SKM-1 treated with dmso at 0.1 percent for 144 hours (cell line): ENCODE measurements at regions not wholly inside any gene's neighbourhood (a gene's known extent, or its start where the extent isn't known, plus 50 kb on each side); places are given as distances from the start of the nearest gene placed in this dataset.

Experiments used
- DNase-seq: peaks from one replicate; lab custom pipeline; 2025; ENCODE audit not compliant: unreplicated experiment; lab: John Stamatoyannopoulos, UW

DNA sequence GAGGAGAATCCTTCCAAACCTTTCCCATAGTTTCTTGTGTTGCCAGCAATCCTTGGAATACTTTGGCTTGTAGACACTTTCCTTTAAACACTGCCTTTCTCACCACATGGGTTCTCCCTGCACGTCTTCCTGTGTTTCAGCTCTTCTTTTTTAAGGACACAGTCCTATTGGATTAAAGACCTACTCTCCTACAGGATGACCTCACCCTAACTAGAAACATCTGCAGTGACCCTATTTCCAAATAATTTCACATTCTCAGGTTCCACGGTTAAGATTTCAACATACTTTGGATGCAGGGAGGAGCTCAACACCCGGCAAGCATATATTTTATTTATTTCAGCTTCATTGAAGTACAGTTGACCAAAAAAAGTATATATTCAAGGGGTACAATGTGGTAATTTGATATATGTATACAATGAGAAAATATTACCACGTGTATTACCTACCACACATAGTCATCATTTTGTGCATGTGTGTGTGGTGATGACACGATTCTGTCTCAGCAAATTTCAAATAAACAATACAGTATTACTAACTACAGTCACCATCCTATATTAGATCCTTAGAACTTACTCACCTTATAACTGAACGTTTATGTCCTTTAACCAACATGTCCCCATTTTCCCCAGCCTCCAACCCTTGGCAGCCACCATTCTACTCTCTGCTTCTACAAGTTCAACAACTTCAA lies 745.0 kb downstream of the CBLN2 start:
- no peak for DNase-seq

DNA sequence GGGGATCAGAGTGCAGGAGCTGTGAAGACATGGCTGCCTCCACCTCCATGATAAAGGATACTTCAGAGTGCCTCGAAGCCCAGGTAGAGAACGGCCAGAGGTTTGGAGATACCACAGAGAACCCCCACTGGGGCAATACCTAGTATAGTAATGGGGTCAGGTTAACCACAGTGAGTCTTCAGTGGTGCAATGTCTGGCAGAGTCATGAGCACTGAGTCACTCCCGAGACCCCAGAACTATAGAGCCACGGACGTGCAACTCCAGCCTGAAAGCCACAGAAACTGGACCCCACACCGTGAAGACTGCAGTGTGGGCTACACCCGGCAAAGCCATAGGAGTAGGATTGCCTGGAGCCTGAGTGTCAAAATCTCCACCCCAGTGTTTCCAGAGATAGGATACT lies 746.6 kb downstream of the CBLN2 start:
- no peak for DNase-seq

DNA sequence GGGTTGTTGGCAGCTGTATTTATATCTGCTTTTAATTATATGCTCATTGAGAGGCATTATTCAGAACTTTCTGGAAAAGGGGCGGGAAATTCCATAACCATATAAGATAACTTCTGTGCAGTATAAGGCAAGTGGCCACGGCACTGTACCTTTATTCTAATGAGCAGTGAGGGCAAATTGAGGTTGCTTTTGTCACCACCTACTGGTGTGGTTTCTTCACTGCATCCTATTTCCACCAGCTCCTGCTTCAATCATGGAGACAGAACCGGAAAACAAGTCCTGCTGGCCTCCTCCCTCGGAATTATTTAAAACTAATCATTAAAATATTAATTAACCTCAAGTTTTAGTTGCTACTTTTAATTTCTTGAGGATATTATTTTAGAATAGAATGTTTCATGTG lies 759.4 kb downstream of the CBLN2 start:
- peak; percentile 12 for DNase-seq

DNA sequence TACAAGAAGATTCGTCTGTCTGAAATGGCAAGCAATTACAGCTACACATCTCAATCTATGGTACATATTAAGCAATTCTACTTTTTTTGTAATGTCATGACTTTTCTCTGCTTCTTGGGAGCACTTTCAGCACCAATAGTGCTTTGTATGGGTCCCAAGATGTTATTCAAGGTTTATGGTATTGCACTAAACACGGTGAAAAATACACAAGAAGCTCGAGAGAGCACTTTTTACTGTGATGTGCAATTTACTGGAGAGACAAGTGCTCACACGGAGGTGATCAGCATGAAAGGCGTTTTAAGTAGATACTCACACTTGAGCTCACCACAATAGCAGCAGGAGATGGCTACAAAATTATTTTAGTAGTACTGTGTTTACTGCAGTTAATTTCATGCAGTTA lies 783.6 kb downstream of the CBLN2 start:
- DNase-seq = no peak

DNA sequence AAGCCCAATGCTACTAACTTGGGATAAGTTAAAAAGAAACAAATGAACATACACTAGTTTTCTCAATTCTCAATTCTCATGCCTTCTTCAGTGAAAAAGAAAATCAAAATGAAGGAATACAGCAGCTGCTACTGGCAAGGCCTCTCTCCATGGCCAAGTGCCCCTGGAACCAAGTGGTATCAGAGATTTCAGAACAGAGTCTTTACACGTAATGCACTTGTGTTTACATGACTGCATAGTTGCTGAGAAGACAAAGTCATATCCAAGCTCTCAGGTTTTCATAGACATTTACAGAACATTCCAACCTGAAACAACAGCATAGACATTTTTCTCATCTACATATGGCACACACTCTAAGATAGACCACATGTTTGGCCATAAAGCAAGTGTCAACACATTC lies 789.9 kb downstream of the CBLN2 start:
- no peak for DNase-seq

DNA sequence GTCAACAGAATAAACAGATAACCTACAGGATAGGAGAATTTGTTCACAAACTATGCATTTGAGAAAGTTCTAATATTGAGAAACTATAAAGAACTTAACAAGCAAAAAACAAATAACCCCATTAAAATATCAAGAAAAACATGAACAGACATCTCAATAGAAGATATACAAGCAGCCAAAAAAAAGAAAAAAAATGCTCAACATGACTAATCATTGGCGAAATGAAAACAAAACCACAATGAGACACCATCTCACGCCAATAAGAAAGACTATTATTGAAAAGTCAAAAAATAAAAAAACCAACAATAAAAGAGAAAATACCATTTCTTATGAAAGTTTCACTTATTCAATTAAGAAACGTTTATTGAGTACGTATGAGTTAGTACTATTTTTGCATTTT lies 800.5 kb downstream of the CBLN2 start:
- DNase-seq = no peak

DNA sequence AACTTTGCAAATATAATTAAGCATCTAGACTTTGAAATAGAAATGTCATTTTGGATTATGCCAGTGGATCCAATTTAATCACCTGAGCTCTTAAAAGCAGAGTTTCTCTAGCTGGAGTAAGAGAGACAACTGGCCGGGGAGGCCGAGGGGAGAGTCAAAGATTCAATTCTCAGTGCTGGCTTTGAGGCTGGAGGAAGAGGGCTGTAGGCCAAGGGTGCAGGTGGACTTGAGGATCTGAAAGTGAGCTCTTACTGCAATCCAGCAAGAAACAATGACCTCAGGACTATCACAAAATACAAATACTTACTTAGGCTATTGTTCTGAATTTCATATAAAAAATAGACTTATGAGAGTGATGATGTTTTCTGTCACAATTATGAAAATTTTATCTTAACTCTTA lies 814.5 kb downstream of the CBLN2 start:
- no peak for DNase-seq

DNA sequence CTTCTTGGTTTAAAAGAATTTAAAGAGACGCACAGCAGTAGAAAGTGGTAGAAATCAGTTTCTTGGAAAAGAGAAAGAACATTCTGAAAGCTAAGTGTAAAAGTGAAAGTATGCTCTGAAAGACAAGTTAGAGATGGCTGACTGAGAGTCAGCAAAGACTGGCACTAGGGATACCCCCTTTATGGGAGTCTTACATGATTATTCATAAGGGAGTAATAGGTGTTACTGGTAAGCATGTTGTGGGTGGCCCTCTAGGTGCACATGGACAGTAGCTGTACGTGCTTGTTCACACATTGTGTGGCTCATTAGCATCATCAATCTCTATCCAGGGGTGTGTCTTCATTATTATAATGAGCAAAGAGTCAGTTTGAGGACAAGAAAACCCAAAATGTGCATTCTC lies 816.2 kb downstream of the CBLN2 start:
- no peak for DNase-seq

DNA sequence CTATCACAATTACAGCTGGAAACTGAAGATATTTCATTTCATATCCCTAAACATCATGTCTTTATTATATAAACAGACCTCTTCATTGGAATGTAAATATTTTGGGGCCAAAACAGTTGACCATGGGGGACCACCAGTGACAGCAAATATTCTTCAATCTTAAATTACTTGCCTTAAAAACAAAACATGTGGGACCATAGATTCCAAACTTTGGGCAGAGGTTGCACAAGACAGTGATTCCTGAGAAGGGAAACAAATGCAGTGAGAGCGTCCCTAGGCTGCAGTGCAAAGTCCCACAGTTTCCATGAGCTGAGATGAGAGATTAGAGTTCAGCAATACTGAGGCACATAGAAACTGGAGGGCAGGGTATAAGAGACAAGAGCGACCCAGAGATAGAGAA lies 818.9 kb downstream of the CBLN2 start:
- no peak for DNase-seq

DNA sequence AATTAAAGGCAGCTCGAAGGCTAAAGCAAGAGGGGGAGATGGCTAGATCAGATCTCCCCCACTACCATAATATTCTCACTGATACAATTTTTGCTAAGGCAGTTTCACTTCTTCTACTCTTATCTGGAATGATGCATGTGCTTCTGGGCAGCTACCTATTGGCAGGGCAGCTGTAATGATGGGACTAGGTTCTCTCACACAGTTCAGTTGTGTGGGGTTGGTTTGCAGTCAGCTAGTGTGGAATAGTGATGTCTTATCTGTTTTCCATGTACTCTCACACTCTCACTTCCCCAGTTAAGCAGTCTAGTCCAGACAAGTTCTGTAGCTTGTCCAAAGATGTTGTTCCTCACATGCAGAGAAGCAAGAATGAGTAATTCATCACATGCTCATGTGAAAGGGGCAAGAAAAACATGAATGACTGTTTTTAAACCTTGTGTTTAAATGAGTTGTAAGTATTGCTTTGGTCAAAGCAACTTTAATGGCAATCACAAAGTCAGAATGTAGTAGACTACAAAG lies 836.1 kb downstream of the CBLN2 start:
- no peak for DNase-seq

DNA sequence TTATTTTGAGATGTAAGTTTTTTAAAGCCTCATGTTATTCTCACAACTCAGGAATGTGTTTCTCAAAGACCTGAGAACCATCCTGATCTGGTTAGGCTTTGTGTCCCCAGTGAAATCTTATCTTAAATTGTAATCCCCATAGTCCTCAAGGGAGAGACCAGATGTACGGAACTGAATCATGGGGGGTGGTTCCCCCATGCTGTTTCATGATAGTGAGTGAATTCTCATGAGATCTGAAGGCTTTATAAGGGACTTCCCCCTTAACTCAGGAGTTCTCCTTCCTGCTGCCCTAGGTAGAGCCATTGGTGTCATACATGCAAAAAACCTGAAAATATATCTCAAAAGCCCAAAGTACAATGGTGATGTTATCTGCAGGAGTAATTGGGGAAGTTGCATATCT lies 836.7 kb downstream of the CBLN2 start:
- no peak for DNase-seq

DNA sequence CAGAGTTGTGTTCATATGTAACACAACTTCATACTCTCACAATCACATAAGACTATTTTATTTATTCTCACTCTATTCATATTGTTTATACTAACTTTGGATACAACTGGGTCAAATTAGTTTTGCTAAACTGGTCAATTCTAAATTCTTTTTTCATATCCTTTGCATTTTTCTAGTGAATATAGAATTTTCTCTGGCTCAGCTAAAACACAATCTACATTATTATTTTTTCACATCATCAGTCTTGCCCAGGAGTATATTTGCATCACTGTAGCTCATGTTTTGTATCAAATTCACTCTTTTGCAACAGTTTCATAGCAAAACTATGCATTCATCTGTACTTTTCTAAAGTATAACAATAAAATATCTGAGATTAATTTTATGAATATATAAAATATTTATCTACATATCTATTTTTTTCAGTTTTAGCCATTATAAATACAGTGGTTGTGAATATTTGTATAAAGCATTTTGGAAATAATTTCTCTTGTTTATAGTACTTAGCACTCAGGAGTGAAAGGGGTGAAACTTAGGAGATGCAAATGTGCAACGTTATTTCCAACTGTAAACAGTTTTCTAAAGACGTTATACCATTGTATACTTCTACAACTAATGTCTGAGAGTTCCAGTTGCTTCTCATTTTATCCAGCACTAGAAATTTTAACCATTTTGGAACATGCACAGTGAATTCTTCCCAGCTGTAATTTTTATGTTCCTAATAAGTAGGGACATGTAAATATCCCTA lies 854.6 kb downstream of the CBLN2 start:
- DNase-seq = no peak

DNA sequence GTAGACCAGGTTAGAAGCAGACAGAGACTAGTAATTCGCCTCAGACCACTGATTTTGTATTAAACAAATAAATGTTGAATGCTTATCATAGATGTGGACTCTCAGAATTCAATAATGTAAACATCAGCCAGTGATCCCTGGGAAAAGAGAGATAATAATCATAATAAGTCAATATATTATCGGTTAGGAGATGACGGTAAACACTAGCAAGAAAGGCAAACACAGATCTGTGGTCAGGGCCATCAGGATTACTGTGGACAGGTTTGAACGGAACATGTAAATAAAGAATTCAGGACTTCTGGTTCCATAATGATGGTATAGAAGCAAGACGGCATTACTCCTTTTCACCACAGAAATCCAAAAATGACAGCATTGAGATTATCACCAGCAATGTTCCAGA lies 861.6 kb downstream of the CBLN2 start:
- no peak for DNase-seq

DNA sequence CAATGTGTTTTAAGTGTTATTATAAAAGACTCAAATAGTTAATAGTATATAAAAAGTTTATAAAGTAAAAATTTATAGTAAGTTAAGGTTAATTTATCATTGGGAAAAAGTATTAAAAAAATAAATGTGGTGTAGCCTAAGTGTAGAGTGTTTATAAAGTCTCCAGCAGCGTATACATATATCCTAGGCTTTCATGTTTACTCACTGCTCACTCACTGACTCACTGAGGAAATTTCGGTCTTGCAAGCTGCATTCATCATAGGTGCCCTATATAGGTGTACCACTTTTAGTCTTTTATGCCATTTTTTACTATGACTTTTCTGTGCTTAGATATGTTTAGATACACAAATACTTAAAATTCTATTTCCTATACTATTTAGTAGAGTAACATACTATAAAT lies 866.0 kb downstream of the CBLN2 start:
- no peak for DNase-seq

DNA sequence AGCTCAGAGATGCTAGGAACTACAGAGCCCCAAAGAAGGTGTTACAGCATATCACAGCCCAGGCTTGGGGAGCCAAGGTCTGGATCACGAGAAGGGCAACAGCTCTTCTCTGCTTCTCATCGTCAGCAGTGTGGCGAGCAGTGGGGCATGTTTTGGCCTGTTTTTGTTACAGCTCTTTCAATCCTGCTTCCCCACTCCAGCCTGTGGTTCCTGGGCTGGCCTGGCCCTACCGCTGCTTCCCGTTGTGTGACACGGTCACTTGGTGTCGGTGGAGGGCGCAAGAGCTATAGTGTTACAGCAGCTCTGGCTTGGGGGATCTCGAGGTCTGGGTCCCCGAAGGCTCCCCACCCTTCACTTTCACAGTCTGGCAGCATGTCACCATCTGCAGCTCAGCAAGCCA lies 870.2 kb downstream of the CBLN2 start:
- no peak for DNase-seq

DNA sequence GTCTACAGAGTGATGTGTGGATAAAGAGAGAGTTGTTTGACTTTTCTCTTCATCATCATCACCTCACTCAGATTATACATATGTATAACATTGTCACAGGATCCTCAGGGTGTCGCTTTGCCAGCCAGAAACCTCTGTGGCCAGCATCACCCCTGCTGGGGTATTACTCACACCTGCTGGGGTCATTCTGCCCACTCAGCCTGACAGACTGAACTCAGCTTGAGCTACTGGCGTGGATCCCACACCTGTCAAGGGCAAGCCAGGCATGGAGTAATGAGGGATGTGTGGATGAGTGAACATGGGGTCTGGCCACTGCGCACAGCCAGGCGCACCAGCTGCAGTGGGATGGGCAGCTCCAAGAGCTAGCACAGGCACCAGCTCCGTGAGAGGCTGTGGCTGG lies 870.6 kb downstream of the CBLN2 start:
- no peak for DNase-seq

DNA sequence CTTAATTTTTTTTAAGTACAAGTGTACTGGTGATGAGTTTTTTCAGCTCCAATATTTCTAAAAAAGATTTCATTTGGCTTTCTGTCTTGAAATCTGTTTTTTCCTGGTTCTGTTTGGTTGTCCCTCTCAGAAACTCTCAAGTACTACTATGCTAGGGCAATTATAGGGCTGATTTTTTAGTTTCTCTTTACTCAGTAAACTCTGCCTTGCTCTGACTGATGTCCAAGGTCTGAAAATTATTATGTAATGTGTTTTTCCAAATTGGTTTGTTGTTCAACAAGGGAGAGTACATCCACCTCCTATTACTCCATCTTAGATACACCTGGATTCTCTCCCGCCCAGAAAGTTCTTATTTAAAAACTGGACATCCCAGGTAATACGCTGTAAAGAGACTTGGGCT lies 877.7 kb downstream of the CBLN2 start:
- no peak for DNase-seq

DNA sequence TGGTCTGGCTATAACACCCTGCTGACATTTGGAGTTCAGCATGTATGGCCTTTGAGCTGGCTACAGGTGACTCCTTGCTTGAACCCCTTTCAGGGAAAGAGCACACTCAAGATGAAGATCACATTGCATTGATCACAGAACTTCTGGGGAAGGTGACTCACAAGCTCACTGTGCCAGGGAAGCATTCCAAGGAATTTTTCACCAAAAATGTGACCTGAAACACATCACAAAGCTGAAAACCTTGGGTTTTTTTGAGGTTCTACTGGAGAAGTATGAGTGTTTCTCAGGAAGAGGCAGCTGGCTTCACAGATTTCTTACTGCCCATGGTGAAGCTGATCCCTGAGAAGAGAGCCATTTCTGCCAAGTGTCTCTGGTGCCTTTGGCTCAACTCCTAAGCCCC lies 879.0 kb downstream of the CBLN2 start:
- DNase-seq = no peak

DNA sequence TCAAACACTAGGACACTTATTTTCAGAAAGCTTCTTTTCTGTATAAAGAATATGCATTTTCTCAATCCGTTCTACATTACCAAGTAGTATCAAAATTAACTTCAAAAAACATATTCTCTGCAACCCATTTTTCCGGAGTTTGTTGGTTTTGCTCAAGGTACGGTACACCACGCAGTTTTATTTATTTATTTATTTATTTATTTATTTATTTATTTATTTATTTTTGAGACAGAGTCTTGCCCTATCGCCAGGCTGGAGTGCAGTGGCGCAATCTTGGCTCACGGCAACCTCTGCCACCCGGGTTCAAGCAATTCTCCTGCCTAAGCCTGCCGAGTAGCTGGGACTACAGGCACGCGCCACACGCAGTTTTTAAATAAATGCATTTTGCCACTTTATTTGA lies 900.3 kb downstream of the CBLN2 start:
- no peak for DNase-seq

DNA sequence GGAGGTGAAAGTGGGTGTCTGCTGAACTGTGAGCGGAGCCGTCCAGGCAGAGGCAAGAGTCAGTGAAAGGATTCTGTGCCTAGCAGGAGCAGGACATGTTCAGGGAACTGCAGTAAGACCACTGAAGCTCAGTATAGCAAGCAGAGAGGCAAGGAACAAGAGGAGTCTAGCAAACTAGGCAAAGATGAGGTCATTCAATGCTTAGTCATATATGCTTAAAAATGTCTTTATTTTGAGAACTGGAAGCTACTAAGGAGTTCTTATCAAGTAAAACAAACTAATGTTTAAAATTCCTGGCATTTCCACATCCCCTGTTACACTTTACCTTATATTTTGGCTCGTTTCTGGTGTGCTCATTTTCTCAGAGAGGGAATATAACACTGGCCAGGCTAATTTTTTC lies 913.4 kb downstream of the CBLN2 start:
- no peak for DNase-seq

DNA sequence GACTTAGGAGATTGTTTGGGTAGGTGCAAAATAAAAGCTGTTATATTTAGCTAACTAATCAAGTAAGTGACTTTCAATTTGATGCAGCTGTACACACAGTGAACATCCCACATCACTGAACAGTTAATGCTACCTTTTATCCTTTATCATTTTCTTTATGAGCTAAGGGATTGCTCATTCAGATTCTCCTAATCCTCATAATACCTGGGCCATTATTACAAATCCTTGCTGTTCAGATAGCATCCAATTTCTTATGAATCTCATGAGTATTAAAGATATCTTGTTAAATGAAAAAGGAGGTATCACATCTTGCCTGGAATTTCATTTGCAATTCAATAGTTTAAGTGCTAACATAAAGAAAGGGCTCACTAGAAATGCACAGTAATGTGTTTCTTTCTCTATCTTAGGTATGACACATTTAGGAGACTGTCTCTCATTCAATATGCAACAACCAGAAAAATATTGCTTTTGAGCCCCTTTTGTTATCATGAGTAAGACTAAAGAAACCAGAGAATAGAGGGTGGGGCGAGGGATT lies 918.5 kb downstream of the CBLN2 start:
- no peak for DNase-seq

DNA sequence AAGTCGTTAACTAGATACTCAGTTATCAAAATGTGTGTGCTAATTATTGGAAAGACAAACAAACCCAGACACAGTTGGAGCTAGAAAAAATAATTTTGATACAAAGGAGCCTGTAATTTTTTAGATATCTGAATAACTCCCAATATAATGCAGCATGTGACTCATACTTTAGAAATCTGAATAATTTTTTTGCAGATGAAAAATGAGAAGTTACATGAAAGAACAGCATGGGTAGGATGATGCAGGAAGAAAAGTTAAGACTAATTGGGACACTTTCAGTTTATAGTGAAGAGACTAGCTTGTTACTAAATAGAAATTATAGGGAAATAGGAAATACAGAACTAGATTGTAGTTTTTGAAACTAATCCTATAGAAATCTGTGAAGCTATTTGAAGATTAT lies 945.8 kb downstream of the CBLN2 start:
- DNase-seq = no peak

DNA sequence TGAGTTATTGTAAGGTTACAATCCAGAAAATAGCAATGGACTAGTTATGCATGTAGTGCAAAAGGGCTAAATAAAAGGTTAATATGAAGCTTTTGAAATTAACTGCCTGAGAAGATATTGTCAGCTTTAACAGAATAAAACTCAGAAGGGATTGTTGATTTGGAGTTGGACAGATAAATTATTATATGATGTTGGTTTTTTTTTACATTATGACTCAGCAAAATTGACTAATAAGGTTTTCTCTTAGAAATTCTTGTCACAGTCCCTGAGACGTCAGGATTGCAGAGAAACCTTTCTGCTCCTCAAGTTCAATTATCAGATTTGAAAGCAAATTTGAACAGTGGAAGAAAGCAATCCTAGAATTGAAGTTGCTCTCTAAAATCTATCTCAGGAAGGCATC lies 946.9 kb downstream of the CBLN2 start:
- no peak for DNase-seq
